ENCODE measurements at regions not wholly inside any gene's neighbourhood (a gene's known extent, or its start where the extent isn't known, plus 50 kb on each side); places are given as distances from the start of the nearest gene placed in this dataset.

- Histone ChIP-seq H3K56ac (replicated peaks; ENCODE audit: insufficient read length, low read depth, low read length) (no peak overlapping the region), H3K23me2 (ENCODE audit: low read depth, low read length) (no peaks in the 10 kb centered on the region), H2BK12ac (ENCODE audit: low read depth, low read length) (no peak overlapping the region), H3K4me1 (replicated peaks in 1 of 4; ENCODE audit: control insufficient read depth in 3 of 4, insufficient read depth in 4 of 4, low read length in 3 of 4) (no peaks in the 10 kb centered on the region), H3K4me3 (ENCODE audit: extremely low read depth in 1 of 4, insufficient read depth in 2 of 4, low read depth in 3 of 4, low read length in 4 of 4) (no peak overlapping the region), H3K4me2 (ENCODE audit: insufficient read depth in 1 of 2, low read depth in 2 of 2, low read length in 2 of 2) (no peak overlapping the region), H3K27me3 (replicated peaks in 1 of 4; ENCODE audit: control insufficient read depth in 3 of 4, extremely low read depth in 1 of 4, insufficient read depth in 3 of 4, low read length in 3 of 4) (no peaks in the 10 kb centered on the region), H3K9ac (replicated peaks in 1 of 4; ENCODE audit: extremely low read depth in 1 of 4, low read depth in 3 of 4, low read length in 3 of 4) (no peak overlapping the region), H2BK120ac (replicated peaks; ENCODE audit: low read depth, low read length) (no peak overlapping the region), H4K91ac (replicated peaks; ENCODE audit: insufficient read length, low read length) (no peak overlapping the region), H3K18ac (ENCODE audit: extremely low read depth, low read length) (no peak overlapping the region), H3K9me3 (ENCODE audit: insufficient read depth in 2 of 2, low read depth in 1 of 2, low read length in 1 of 2) (peaks cover 10 to 15% of the 10 kb centered on the region in 2 experiments), H2AK5ac (ENCODE audit: low read depth, low read length) (no peak overlapping the region), H2BK20ac (ENCODE audit: low read length) (no peak overlapping the region), H4K20me1 (replicated peaks in 1 of 2; ENCODE audit: control insufficient read depth in 1 of 2, insufficient read depth in 2 of 2, low read length in 2 of 2) (no peaks in the 10 kb centered on the region), H4K8ac (ENCODE audit: extremely low read depth, insufficient read depth, low read length) (0 out of 2 replicates have a peak overlapping the region, but pooled peaks have one; percentile 4), H4K5ac (ENCODE audit: insufficient read length, low read depth, low read length) (no peak overlapping the region), H3K23ac (ENCODE audit: insufficient read length) (no peak overlapping the region), H3K36me3 (ENCODE audit: control insufficient read depth in 2 of 4, insufficient read depth in 4 of 4, low read length in 3 of 4) (no peaks in the 10 kb centered on the region), H3K27ac (ENCODE audit: low read depth, low read length) (no peak overlapping the region), H2AFZ (ENCODE audit: low read length) (no peak overlapping the region), H2BK5ac (ENCODE audit: low read depth, low read length) (no peak overlapping the region), H2BK15ac (ENCODE audit: low read length) (no peak overlapping the region), H3K79me2 (ENCODE audit: control insufficient read depth in 1 of 2, insufficient read depth in 2 of 2, low read length in 2 of 2) (no peaks in the 10 kb centered on the region), H3K79me1 (ENCODE audit: low read depth, low read length) (no peaks in the 10 kb centered on the region), H3K4ac (replicated peaks; ENCODE audit: insufficient read length, low read depth, low read length) (no peak overlapping the region), H3K14ac (ENCODE audit: insufficient read length) (no peak overlapping the region)
- TF ChIP-seq CREB1 (IDR thresholded peaks at IDR 0.05): no peak
- TF ChIP-seq YY1 (IDR thresholded peaks at IDR 0.05; ENCODE audit: low read depth, low read length): no peak
- no peak for TF ChIP-seq CBX8 (IDR thresholded peaks at IDR 0.05; ENCODE audit: borderline replicate concordance, low read depth, low read length)
- TF ChIP-seq, protein P1, sequence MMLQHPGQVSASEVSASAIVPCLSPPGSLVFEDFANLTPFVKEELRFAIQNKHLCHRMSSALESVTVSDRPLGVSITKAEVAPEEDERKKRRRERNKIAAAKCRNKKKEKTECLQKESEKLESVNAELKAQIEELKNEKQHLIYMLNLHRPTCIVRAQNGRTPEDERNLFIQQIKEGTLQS (IDR thresholded peaks at IDR 0.05; ENCODE audit: insufficient read depth, low read depth, low read length): no peak
- TF ChIP-seq SP1 (IDR thresholded peaks at IDR 0.05; ENCODE audit: low read depth, low read length): no peak
- no peak for TF ChIP-seq SUZ12 (IDR thresholded peaks at IDR 0.05; ENCODE audit: low read length)
- no peak for TF ChIP-seq RXRA (IDR thresholded peaks at IDR 0.05; ENCODE audit: insufficient read depth, low read depth, low read length)
- no peak for TF ChIP-seq NRF1 (IDR thresholded peaks at IDR 0.05; ENCODE audit: low read depth, low read length)
- no peak for TF ChIP-seq EZH2 (IDR thresholded peaks at IDR 0.05; ENCODE audit: low read depth, low read length, severe bottlenecking)
- TF ChIP-seq POU5F1 (IDR thresholded peaks at IDR 0.05; ENCODE audit: low read depth, low read length): no peak
- TF ChIP-seq RBBP5 (IDR thresholded peaks at IDR 0.05; ENCODE audit: borderline replicate concordance, low read depth, low read length): no peak
- FAIRE-seq (no peak), DNase-seq (ENCODE audit: low read depth in 1 of 2, low spot score in 2 of 2) (no peak)
- POLR2A ChIA-PET (ENCODE audit: partially characterized antibody): no interaction called here
- 91% methylated on average over 21 of the region's 21 CpGs; no CpG with 5 or more reads in 1 of the 2 experiments for WGBS, 2 experiments (ENCODE audit: extremely low coverage in 1 of 2, insufficient coverage in 1 of 2, insufficient read length in 1 of 2, insufficient replicate concordance in 2 of 2, low coverage in 1 of 2, low lambda C conversion rate in 2 of 2, missing lambda C conversion rate in 1 of 2)
- CTCF ChIA-PET (ENCODE audit: partially characterized antibody): no interaction called here
Measured at GRCh38 chr17:73776351-73777130, 132.3 kb upstream of the SDK2 start.
